Duodenal mucosa (tissue), 2 donors: ENCODE measurements at regions not wholly inside any gene's neighbourhood (a gene's known extent, or its start where the extent isn't known, plus 50 kb on each side); places are given as distances from the start of the nearest gene placed in this dataset.

Source experiments
- H3K27ac ChIP-seq: one replicate; pipeline ENCODE4 v1.7.0; 2013; ENCODE audit warnings: low read depth, low read length
- H3K27me3 ChIP-seq, 2 donors: one replicate each; pipeline ENCODE4 v1.7.0; 2013; ENCODE audit warnings: low read length in 2 of 2, control low read depth in 1 of 2; ENCODE audit not compliant: insufficient read depth in 2 of 2, control insufficient read depth in 1 of 2
- H3K36me3 ChIP-seq, 2 donors: one replicate each; pipeline ENCODE4 v1.7.0; 2013; ENCODE audit warnings: low read length in 2 of 2, control low read depth in 1 of 2; ENCODE audit not compliant: insufficient read depth in 2 of 2, control insufficient read depth in 1 of 2
- H3K4me1 ChIP-seq, 2 donors: one replicate each; pipeline ENCODE4 v1.7.0; 2013; ENCODE audit warnings: low read length in 2 of 2, control low read depth in 1 of 2; ENCODE audit not compliant: insufficient read depth in 2 of 2, control insufficient read depth in 1 of 2
- H3K4me3 ChIP-seq, 2 donors: one replicate each; pipeline ENCODE4 v1.7.0; 2013; ENCODE audit warnings: low read length in 2 of 2, low read depth in 1 of 2
- H3K9ac ChIP-seq, 2 donors: one replicate each; pipeline ENCODE4 v1.7.0; 2013; ENCODE audit warnings: low read length in 2 of 2, low read depth in 1 of 2
- H3K9me3 ChIP-seq, 2 donors: one replicate each; pipeline ENCODE4 v1.7.0; 2013; ENCODE audit warnings: low read length in 2 of 2, control low read depth in 1 of 2; ENCODE audit not compliant: control insufficient read depth in 1 of 2

- Histone ChIP-seq H3K4me1 (no peaks in the 10 kb centered on the region), H3K27me3 (no peaks in the 10 kb centered on the region), H3K9ac (no peak overlapping the region), H3K27ac (no peak overlapping the region), H3K9me3 (no peaks in the 10 kb centered on the region), H3K36me3 (no peaks in the 10 kb centered on the region), H3K4me3 (no peak overlapping the region)
Observed at GRCh38 chr19:30149300-30149699, 207.3 kb downstream of the URI1 start.

GRCh38 chr19:30150626-30151025, 208.6 kb downstream of the URI1 start:
- Histone ChIP-seq H3K4me3 (no peak overlapping the region), H3K27ac (no peak overlapping the region), H3K36me3 (no peaks in the 10 kb centered on the region), H3K4me1 (no peaks in the 10 kb centered on the region), H3K9me3 (no peaks in the 10 kb centered on the region), H3K27me3 (peaks cover 0 to 2% of the 10 kb centered on the region in 2 donors), H3K9ac (no peak overlapping the region)

GRCh38 chr19:30151081-30151480, 209.0 kb downstream of the URI1 start:
- no peak overlapping the region for H3K27ac ChIP-seq
- no peaks in the 10 kb centered on the region for H3K36me3 ChIP-seq
- peaks cover 0 to 2% of the 10 kb centered on the region in 2 donors for H3K27me3 ChIP-seq
- H3K4me1 ChIP-seq: no peaks in the 10 kb centered on the region
- H3K4me3 ChIP-seq: no peak overlapping the region
- H3K9ac ChIP-seq: no peak overlapping the region
- no peaks in the 10 kb centered on the region for H3K9me3 ChIP-seq

GRCh38 chr19:30152510-30153291, 210.7 kb downstream of the URI1 start:
- H3K4me1 ChIP-seq: no peaks in the 10 kb centered on the region
- no peak overlapping the region for H3K27ac ChIP-seq
- no peak overlapping the region for H3K4me3 ChIP-seq
- no peaks in the 10 kb centered on the region for H3K36me3 ChIP-seq
- no peak overlapping the region for H3K9ac ChIP-seq
- no peaks in the 10 kb centered on the region for H3K9me3 ChIP-seq
- H3K27me3 ChIP-seq: peaks cover 0 to 2% of the 10 kb centered on the region in 2 donors

GRCh38 chr19:30153326-30154210, 211.5 kb downstream of the URI1 start:
- Histone ChIP-seq H3K27me3 (peaks cover 0 to 2% of the 10 kb centered on the region in 2 donors), H3K36me3 (no peaks in the 10 kb centered on the region), H3K9me3 (no peaks in the 10 kb centered on the region), H3K27ac (no peak overlapping the region), H3K4me3 (no peak overlapping the region), H3K4me1 (no peaks in the 10 kb centered on the region), H3K9ac (no peak overlapping the region)

- Histone ChIP-seq H3K27ac (no peak overlapping the region), H3K4me3 (no peak overlapping the region), H3K27me3 (peaks cover 0 to 2% of the 10 kb centered on the region in 2 donors), H3K9ac (no peak overlapping the region), H3K4me1 (no peaks in the 10 kb centered on the region), H3K9me3 (no peaks in the 10 kb centered on the region), H3K36me3 (no peaks in the 10 kb centered on the region)
Observed at GRCh38 chr19:30154410-30154809, 212.4 kb downstream of the URI1 start.

GRCh38 chr19:30155381-30156200, 213.6 kb downstream of the URI1 start:
- H3K9me3 ChIP-seq: no peaks in the 10 kb centered on the region
- H3K9ac ChIP-seq: no peak overlapping the region
- peaks cover 0 to 2% of the 10 kb centered on the region in 2 donors for H3K27me3 ChIP-seq
- no peak overlapping the region for H3K4me3 ChIP-seq
- no peaks in the 10 kb centered on the region for H3K36me3 ChIP-seq
- H3K27ac ChIP-seq: no peak overlapping the region
- no peaks in the 10 kb centered on the region for H3K4me1 ChIP-seq

- Histone ChIP-seq H3K27ac (no peak overlapping the region), H3K9ac (no peak overlapping the region), H3K27me3 (peaks cover 0 to 2% of the 10 kb centered on the region in 2 donors), H3K9me3 (no peaks in the 10 kb centered on the region), H3K36me3 (no peaks in the 10 kb centered on the region), H3K4me3 (no peak overlapping the region), H3K4me1 (no peaks in the 10 kb centered on the region)
Observed at GRCh38 chr19:30156646-30157045, 214.6 kb downstream of the URI1 start.

- Histone ChIP-seq H3K4me3 (no peak overlapping the region), H3K27me3 (peaks cover 0 to 2% of the 10 kb centered on the region in 2 donors), H3K9me3 (no peaks in the 10 kb centered on the region), H3K4me1 (no peaks in the 10 kb centered on the region), H3K9ac (no peak overlapping the region), H3K36me3 (no peaks in the 10 kb centered on the region), H3K27ac (no peak overlapping the region)
Observed at GRCh38 chr19:30158067-30158892, 213.9 kb upstream of the ZNF536 start.
